NCI-H1092 treated with DMSO at 0.1 percent for 48 hours (cell line): ENCODE measurements at regions not wholly inside any gene's neighbourhood (a gene's known extent, or its start where the extent isn't known, plus 50 kb on each side); places are given as distances from the start of the nearest gene placed in this dataset.

ENCODE experiments used
- DNase-seq: peaks from one replicate; lab custom pipeline; 2025; lab: John Stamatoyannopoulos, UW

- no peak for DNase-seq
Measured at GRCh38 chr6:21965016-21965415, 331.8 kb downstream of the PRL start.

- DNase-seq, result no peak
Measured at GRCh38 chr6:21965953-21966539, 330.8 kb downstream of the PRL start.

- no peak for DNase-seq
Measured at GRCh38 chr6:21967056-21967974, 329.5 kb downstream of the PRL start.

GRCh38 chr6:21968411-21968810, 328.4 kb downstream of the PRL start:
- no peak for DNase-seq

- DNase-seq, result no peak
Measured at GRCh38 chr6:21969192-21969591, 327.6 kb downstream of the PRL start.

- no peak for DNase-seq
Measured at GRCh38 chr6:21970569-21971300, 326.1 kb downstream of the PRL start.

- DNase-seq, result no peak
Measured at GRCh38 chr6:21971541-21971940, 325.3 kb downstream of the PRL start.

GRCh38 chr6:21972516-21972915, 324.3 kb downstream of the PRL start:
- no peak for DNase-seq

- no peak for DNase-seq
Measured at GRCh38 chr6:21977346-21977745, 319.5 kb downstream of the PRL start.

- no peak for DNase-seq
Measured at GRCh38 chr6:21981235-21981833, 315.5 kb downstream of the PRL start.

- DNase-seq, result no peak
Measured at GRCh38 chr6:21984135-21984534, 312.7 kb downstream of the PRL start.

- DNase-seq, result no peak
Measured at GRCh38 chr6:21984561-21984960, 312.3 kb downstream of the PRL start.

GRCh38 chr6:21985904-21986303, 310.9 kb downstream of the PRL start:
- DNase-seq, result no peak

- no peak for DNase-seq
Measured at GRCh38 chr6:21986703-21987102, 310.1 kb downstream of the PRL start.

- no peak for DNase-seq
Measured at GRCh38 chr6:21987501-21987957, 309.3 kb downstream of the PRL start.

- no peak for DNase-seq
Measured at GRCh38 chr6:21990577-21990976, 306.3 kb downstream of the PRL start.

GRCh38 chr6:21992178-21992967, 304.5 kb downstream of the PRL start:
- no peak for DNase-seq

GRCh38 chr6:21993841-21994240, 303.0 kb downstream of the PRL start:
- no peak for DNase-seq

GRCh38 chr6:21994821-21995220, 302.0 kb downstream of the PRL start:
- no peak for DNase-seq

GRCh38 chr6:21995318-21995717, 301.5 kb downstream of the PRL start:
- no peak for DNase-seq

- no peak for DNase-seq
Measured at GRCh38 chr6:21996425-21997118, 300.3 kb downstream of the PRL start.
